BLaER1 (cell line): ENCODE measurements at regions not wholly inside any gene's neighbourhood (a gene's known extent, or its start where the extent isn't known, plus 50 kb on each side); places are given as distances from the start of the nearest gene placed in this dataset.
"Not testable (repeated sequence)": the region's sequence is repeated elsewhere in the genome, so short reads cannot be mapped to it uniquely, and the experiment has no call there.

ENCODE experiments used
- H3K27ac ChIP-seq: shearing (Covaris generic); formaldehyde crosslinking; 2 replicates; pipeline ENCODE4 v1.8.1; 2022
- H3K27me3 ChIP-seq: shearing (Covaris generic); formaldehyde crosslinking; 2 replicates; pipeline ENCODE4 v1.8.1; 2022
- H3K36me3 ChIP-seq: shearing (Covaris generic); formaldehyde crosslinking; 2 replicates; pipeline ENCODE4 v1.8.1; 2022
- H3K4me1 ChIP-seq: shearing (Covaris generic); formaldehyde crosslinking; 2 replicates; pipeline ENCODE4 v1.8.1; 2022
- H3K4me2 ChIP-seq: shearing (Covaris generic); formaldehyde crosslinking; 2 replicates; pipeline ENCODE4 v1.8.1; 2022
- H3K4me3 ChIP-seq: shearing (Covaris generic); formaldehyde crosslinking; 2 replicates; pipeline ENCODE4 v1.8.1; 2022
- H3K9ac ChIP-seq: shearing (Covaris generic); formaldehyde crosslinking; 2 replicates; pipeline ENCODE4 v1.8.1; 2022
- H3K9me3 ChIP-seq: shearing (Covaris generic); formaldehyde crosslinking; 2 replicates; pipeline ENCODE4 v1.8.1; 2022
- H4K20me1 ChIP-seq: shearing (Covaris generic); formaldehyde crosslinking; 2 replicates; pipeline ENCODE4 v1.8.1; 2022
- Cebpa-rat ChIP-seq: shearing (Covaris generic); IDR thresholded peaks from 2 replicates; pipeline ENCODE4 v1.8.1; 2022

- Histone ChIP-seq H3K4me2 (no peak overlapping the region), H4K20me1 (no peaks in the 10 kb centered on the region), H3K4me1 (peaks cover 12% of the 10 kb centered on the region), H3K9ac (no peak overlapping the region), H3K9me3 (no peaks in the 10 kb centered on the region), H3K27me3 (no peaks in the 10 kb centered on the region), H3K4me3 (no peak overlapping the region), H3K36me3 (no peaks in the 10 kb centered on the region), H3K27ac (no peak overlapping the region)
- no peak for TF ChIP-seq Cebpa-rat
Observed at GRCh38 chr14:106506881-106507305, 980.5 kb downstream of the TMEM121 start.

- Histone ChIP-seq H3K4me3 (no peak overlapping the region), H3K4me1 (peaks cover 12% of the 10 kb centered on the region), H3K4me2 (no peak overlapping the region), H3K27ac (no peak overlapping the region), H3K9me3 (no peaks in the 10 kb centered on the region), H3K27me3 (no peaks in the 10 kb centered on the region), H3K36me3 (no peaks in the 10 kb centered on the region), H3K9ac (no peak overlapping the region), H4K20me1 (no peaks in the 10 kb centered on the region)
- TF ChIP-seq Cebpa-rat, result no peak
Observed at GRCh38 chr14:106507354-106507753, 981.0 kb downstream of the TMEM121 start.

GRCh38 chr14:106508216-106508615 is 981.8 kb downstream of the TMEM121 start:
- TF ChIP-seq Cebpa-rat, result no peak
- Histone ChIP-seq H3K27ac (no peak overlapping the region), H3K4me1 (peaks cover 12% of the 10 kb centered on the region), H3K4me2 (no peak overlapping the region), H4K20me1 (no peaks in the 10 kb centered on the region), H3K9ac (no peak overlapping the region), H3K4me3 (no peak overlapping the region), H3K9me3 (no peaks in the 10 kb centered on the region), H3K27me3 (no peaks in the 10 kb centered on the region), H3K36me3 (no peaks in the 10 kb centered on the region)

GRCh38 chr14:106509176-106509575 is 982.8 kb downstream of the TMEM121 start:
- TF ChIP-seq Cebpa-rat, result no peak
- no peak overlapping the region for H3K4me2 ChIP-seq
- no peaks in the 10 kb centered on the region for H4K20me1 ChIP-seq
- no peak overlapping the region for H3K27ac ChIP-seq
- H3K9me3 ChIP-seq, result no peaks in the 10 kb centered on the region
- no peaks in the 10 kb centered on the region for H3K27me3 ChIP-seq
- H3K4me3 ChIP-seq, result no peak overlapping the region
- peaks cover 12% of the 10 kb centered on the region for H3K4me1 ChIP-seq
- H3K36me3 ChIP-seq, result no peaks in the 10 kb centered on the region
- no peak overlapping the region for H3K9ac ChIP-seq

GRCh38 chr14:106509807-106510206 is 983.4 kb downstream of the TMEM121 start:
- Histone ChIP-seq H3K9ac (no peak overlapping the region), H3K4me3 (no peak overlapping the region), H3K4me1 (peaks cover 12% of the 10 kb centered on the region), H3K27ac (no peak overlapping the region), H4K20me1 (no peaks in the 10 kb centered on the region), H3K4me2 (no peak overlapping the region), H3K27me3 (no peaks in the 10 kb centered on the region), H3K9me3 (no peaks in the 10 kb centered on the region), H3K36me3 (no peaks in the 10 kb centered on the region)
- no peak for TF ChIP-seq Cebpa-rat

- Histone ChIP-seq H3K4me3 (no peak overlapping the region), H3K27me3 (no peaks in the 10 kb centered on the region), H3K9me3 (no peaks in the 10 kb centered on the region), H3K4me1 (peaks cover 12% of the 10 kb centered on the region), H3K4me2 (peak overlapping the region; percentile 45), H4K20me1 (no peaks in the 10 kb centered on the region), H3K36me3 (no peaks in the 10 kb centered on the region), H3K9ac (no peak overlapping the region), H3K27ac (no peak overlapping the region)
- TF ChIP-seq Cebpa-rat, result no peak
Observed at GRCh38 chr14:106511006-106511799, 984.8 kb downstream of the TMEM121 start.

GRCh38 chr14:106511800-106512198 is 985.4 kb downstream of the TMEM121 start:
- Histone ChIP-seq H3K9me3 (no peaks in the 10 kb centered on the region), H3K4me3 (no peak overlapping the region), H3K27me3 (no peaks in the 10 kb centered on the region), H3K9ac (no peak overlapping the region), H3K4me1 (peaks cover 12% of the 10 kb centered on the region), H4K20me1 (no peaks in the 10 kb centered on the region), H3K27ac (no peak overlapping the region), H3K4me2 (no peak overlapping the region), H3K36me3 (no peaks in the 10 kb centered on the region)
- no peak for TF ChIP-seq Cebpa-rat

GRCh38 chr14:106513302-106513701 is 986.9 kb downstream of the TMEM121 start:
- Histone ChIP-seq H3K9me3 (no peaks in the 10 kb centered on the region), H3K4me1 (peaks cover 24% of the 10 kb centered on the region), H3K27ac (no peak overlapping the region), H4K20me1 (no peaks in the 10 kb centered on the region), H3K4me2 (no peak overlapping the region), H3K9ac (no peak overlapping the region), H3K4me3 (no peak overlapping the region), H3K36me3 (no peaks in the 10 kb centered on the region), H3K27me3 (no peaks in the 10 kb centered on the region)
- no peak for TF ChIP-seq Cebpa-rat

GRCh38 chr14:106518054-106518943 is 991.9 kb downstream of the TMEM121 start:
- Histone ChIP-seq H4K20me1 (no peaks in the 10 kb centered on the region), H3K9me3 (no peaks in the 10 kb centered on the region), H3K9ac (no peak overlapping the region), H3K27ac (no peak overlapping the region), H3K4me3 (no peak overlapping the region), H3K4me2 (peak overlapping the region; percentile 58), H3K27me3 (no peaks in the 10 kb centered on the region), H3K36me3 (no peaks in the 10 kb centered on the region), H3K4me1 (peaks cover 19% of the 10 kb centered on the region)
- TF ChIP-seq Cebpa-rat, result no peak

- Histone ChIP-seq H3K9me3 (0 out of 2 replicates have a peak, but pooled peaks cover 10% of the 10 kb centered on the region), H3K4me1 (peaks cover 19% of the 10 kb centered on the region)
- H3K4me3 ChIP-seq, H3K4me2 ChIP-seq, H3K27ac ChIP-seq, H3K36me3 ChIP-seq, H3K27me3 ChIP-seq, H4K20me1 ChIP-seq, H3K9ac ChIP-seq: not testable (repeated sequence)
Observed at GRCh38 chr14:106522118-106522517, 995.7 kb downstream of the TMEM121 start.
